HCEC 1CT (cell line): ENCODE measurements at regions not wholly inside any gene's neighbourhood (a gene's known extent, or its start where the extent isn't known, plus 50 kb on each side); places are given as distances from the start of the nearest gene placed in this dataset.
A peak's percentile ranks its signal among the peaks of the same experiment; 100 is the strongest.

ENCODE experiments used
- DNase-seq: peaks from one replicate; pipeline ENCODE4 v3.0.0-alpha.2; 2017

- DNase-seq: no peak
Measured at GRCh38 chr6:12426121-12426520, 136.0 kb downstream of the EDN1 start.

GRCh38 chr6:12431023-12431422 is 140.9 kb downstream of the EDN1 start:
- DNase-seq: no peak

GRCh38 chr6:12436224-12436623 is 146.1 kb downstream of the EDN1 start:
- no peak for DNase-seq

GRCh38 chr6:12436683-12437082 is 146.5 kb downstream of the EDN1 start:
- DNase-seq: no peak

GRCh38 chr6:12439296-12439695 is 149.1 kb downstream of the EDN1 start:
- no peak for DNase-seq

GRCh38 chr6:12440981-12441380 is 150.8 kb downstream of the EDN1 start:
- peak; percentile 16 for DNase-seq

- no peak for DNase-seq
Measured at GRCh38 chr6:12442455-12442854, 152.3 kb downstream of the EDN1 start.

- no peak for DNase-seq
Measured at GRCh38 chr6:12446394-12446793, 156.2 kb downstream of the EDN1 start.

GRCh38 chr6:12449447-12449846 is 159.3 kb downstream of the EDN1 start:
- DNase-seq: no peak

- DNase-seq: no peak
Measured at GRCh38 chr6:12450467-12450866, 160.3 kb downstream of the EDN1 start.

- DNase-seq: no peak
Measured at GRCh38 chr6:12456343-12456742, 166.2 kb downstream of the EDN1 start.

GRCh38 chr6:12457094-12457493 is 166.9 kb downstream of the EDN1 start:
- no peak for DNase-seq

- no peak for DNase-seq
Measured at GRCh38 chr6:12458558-12458957, 168.4 kb downstream of the EDN1 start.

GRCh38 chr6:12459945-12460661 is 169.9 kb downstream of the EDN1 start:
- no peak for DNase-seq

GRCh38 chr6:12467706-12468670 is 177.8 kb downstream of the EDN1 start:
- peak; percentile 23 for DNase-seq

GRCh38 chr6:12472601-12473038 is 182.5 kb downstream of the EDN1 start:
- peak; percentile 26 for DNase-seq

GRCh38 chr6:12473494-12473893 is 183.3 kb downstream of the EDN1 start:
- DNase-seq: no peak

GRCh38 chr6:12474167-12475140 is 184.3 kb downstream of the EDN1 start:
- no peak for DNase-seq

- no peak for DNase-seq
Measured at GRCh38 chr6:12476484-12476883, 186.3 kb downstream of the EDN1 start.

- DNase-seq: no peak
Measured at GRCh38 chr6:12477616-12478015, 187.5 kb downstream of the EDN1 start.

GRCh38 chr6:12478921-12479320 is 188.8 kb downstream of the EDN1 start:
- DNase-seq: no peak

GRCh38 chr6:12479451-12479850 is 189.3 kb downstream of the EDN1 start:
- no peak for DNase-seq

- DNase-seq: peak; percentile 50
Measured at GRCh38 chr6:12479881-12480280, 189.7 kb downstream of the EDN1 start.
